ENCODE measurements at regions not wholly inside any gene's neighbourhood (a gene's known extent, or its start where the extent isn't known, plus 50 kb on each side); places are given as distances from the start of the nearest gene placed in this dataset.

- no peak for TF ChIP-seq CTCF (IDR thresholded peaks at IDR 0.05; ENCODE audit: poor library complexity)
- TF ChIP-seq EZH2 (IDR thresholded peaks at IDR 0.05; ENCODE audit: borderline replicate concordance), result no peak
- no peak for TF ChIP-seq EZH2phosphoT487 (IDR thresholded peaks at IDR 0.05; ENCODE audit: low read depth, severe bottlenecking, unreplicated experiment)
Measured at GRCh38 chr6:63510849-63511248, 61.4 kb upstream of the LOC128125822 start.

All from hepatocyte (in vitro differentiated cells).